ENCODE measurements at regions not wholly inside any gene's neighbourhood (a gene's known extent, or its start where the extent isn't known, plus 50 kb on each side); places are given as distances from the start of the nearest gene placed in this dataset.

GRCh38 chr21:25329227-25329825 lies 278.0 kb downstream of the MRPL39 start:
- Histone ChIP-seq H3K27ac (no peak overlapping the region), H3K4me3 (no peak overlapping the region)
- DNase-seq (ENCODE audit: low spot score): no peak
- TF ChIP-seq, protein P1, sequence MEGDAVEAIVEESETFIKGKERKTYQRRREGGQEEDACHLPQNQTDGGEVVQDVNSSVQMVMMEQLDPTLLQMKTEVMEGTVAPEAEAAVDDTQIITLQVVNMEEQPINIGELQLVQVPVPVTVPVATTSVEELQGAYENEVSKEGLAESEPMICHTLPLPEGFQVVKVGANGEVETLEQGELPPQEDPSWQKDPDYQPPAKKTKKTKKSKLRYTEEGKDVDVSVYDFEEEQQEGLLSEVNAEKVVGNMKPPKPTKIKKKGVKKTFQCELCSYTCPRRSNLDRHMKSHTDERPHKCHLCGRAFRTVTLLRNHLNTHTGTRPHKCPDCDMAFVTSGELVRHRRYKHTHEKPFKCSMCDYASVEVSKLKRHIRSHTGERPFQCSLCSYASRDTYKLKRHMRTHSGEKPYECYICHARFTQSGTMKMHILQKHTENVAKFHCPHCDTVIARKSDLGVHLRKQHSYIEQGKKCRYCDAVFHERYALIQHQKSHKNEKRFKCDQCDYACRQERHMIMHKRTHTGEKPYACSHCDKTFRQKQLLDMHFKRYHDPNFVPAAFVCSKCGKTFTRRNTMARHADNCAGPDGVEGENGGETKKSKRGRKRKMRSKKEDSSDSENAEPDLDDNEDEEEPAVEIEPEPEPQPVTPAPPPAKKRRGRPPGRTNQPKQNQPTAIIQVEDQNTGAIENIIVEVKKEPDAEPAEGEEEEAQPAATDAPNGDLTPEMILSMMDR (IDR thresholded peaks at IDR 0.05): no peak

- TF ChIP-seq, protein P1 (IDR thresholded peaks at IDR 0.05): no peak
- H3K4me3 ChIP-seq: no peak overlapping the region
- no peak overlapping the region for H3K27ac ChIP-seq
- no peak for DNase-seq (ENCODE audit: low spot score)
Measured at GRCh38 chr21:25328736-25329135, 278.5 kb downstream of the MRPL39 start.

DNA sequence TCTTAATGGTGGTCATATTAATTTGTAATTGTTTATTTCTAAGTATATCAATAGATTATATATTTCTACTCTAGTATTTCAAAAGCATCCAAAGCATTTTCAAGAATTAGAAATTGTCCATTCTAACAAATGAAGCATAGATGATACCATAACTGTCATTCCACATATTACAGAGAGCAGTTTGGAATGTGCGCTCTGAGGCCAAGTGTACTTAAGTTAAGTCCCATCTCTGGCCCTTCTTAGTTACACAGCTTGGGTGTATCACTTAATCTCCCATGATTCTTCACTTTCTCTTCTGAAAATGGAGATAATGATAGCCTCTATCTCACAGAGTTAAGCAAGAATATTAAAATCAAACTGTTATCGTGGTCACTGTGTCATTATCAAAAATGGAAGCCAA lies 281.1 kb downstream of the MRPL39 start:
- Histone ChIP-seq H3K4me3 (no peak overlapping the region), H3K27ac (no peak overlapping the region)
- TF ChIP-seq, protein P1 (IDR thresholded peaks at IDR 0.05): no peak
- DNase-seq (ENCODE audit: low spot score): no peak

GRCh38 chr21:25324666-25325065 lies 282.6 kb downstream of the MRPL39 start:
- Histone ChIP-seq H3K4me3 (no peak overlapping the region), H3K27ac (no peak overlapping the region)
- TF ChIP-seq, protein P1 (IDR thresholded peaks at IDR 0.05): no peak
- DNase-seq (ENCODE audit: low spot score): no peak

DNA sequence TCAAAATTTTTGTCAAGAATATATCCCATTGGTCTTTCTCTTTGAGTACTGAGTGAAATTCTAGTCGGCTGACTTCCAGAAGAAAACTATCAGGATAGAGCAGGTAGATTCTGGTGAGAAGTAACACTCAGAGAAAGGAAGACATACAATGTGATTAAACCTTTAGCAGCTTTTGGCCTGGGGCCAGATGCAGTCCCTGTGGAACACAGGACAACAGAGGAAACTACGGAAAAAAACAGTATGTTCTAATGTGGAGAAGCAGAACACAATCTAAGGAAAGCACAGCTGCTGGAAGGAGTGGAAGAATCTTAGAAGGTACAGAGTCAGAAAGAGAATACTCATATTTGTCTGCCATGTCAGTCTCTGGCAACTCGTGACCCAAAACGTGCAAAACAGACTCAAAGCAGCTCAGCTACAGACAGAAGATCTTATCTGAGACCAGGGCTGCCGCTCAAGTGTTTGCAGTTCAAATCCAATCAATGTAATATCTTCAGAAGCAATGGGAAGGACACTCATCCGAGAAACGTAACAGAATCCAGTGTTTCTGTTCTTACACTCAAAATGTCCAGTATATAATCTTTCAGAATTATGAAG lies 283.8 kb downstream of the MRPL39 start:
- H3K27ac ChIP-seq: no peak overlapping the region
- DNase-seq (ENCODE audit: low spot score): no peak
- TF ChIP-seq, protein P1 (IDR thresholded peaks at IDR 0.05): no peak

GRCh38 chr21:25314247-25314646 lies 293.0 kb downstream of the MRPL39 start:
- TF ChIP-seq, protein P1 (IDR thresholded peaks at IDR 0.05): no peak
- Histone ChIP-seq H3K27ac (no peak overlapping the region), H3K4me3 (no peak overlapping the region)
- DNase-seq (ENCODE audit: low spot score): no peak

More for the DNA sequence above, 283.8 kb downstream of the MRPL39 start:
- H3K4me3 ChIP-seq: no peak overlapping the region

GRCh38 chr21:25313829-25314228 lies 293.5 kb downstream of the MRPL39 start:
- no peak overlapping the region for H3K4me3 ChIP-seq
- no peak overlapping the region for H3K27ac ChIP-seq
- TF ChIP-seq, protein P1 (IDR thresholded peaks at IDR 0.05): no peak
- DNase-seq (ENCODE audit: low spot score): no peak
